Peyer's patch (tissue), 4 donors: ENCODE measurements at regions not wholly inside any gene's neighbourhood (a gene's known extent, or its start where the extent isn't known, plus 50 kb on each side); places are given as distances from the start of the nearest gene placed in this dataset.

Source experiments
- DNase-seq, 3 donors: peaks; one replicate each; pipeline ENCODE4 v3.0.0-alpha.2; 2017 to 2019
- H3K27ac ChIP-seq, 4 donors: fragments of 200-600 bp; sonication (generic); one replicate each; pipeline ENCODE4 v1.5.1; 2016 to 2019
- H3K27me3 ChIP-seq, 2 donors: fragments of 200-600 bp; sonication (generic); one replicate each; pipeline ENCODE4 v1.5.1; 2019
- H3K36me3 ChIP-seq, 3 donors: fragments of 200-600 bp; sonication (generic); one replicate each; pipeline ENCODE4 v1.5.1; 2016 to 2019
- H3K4me1 ChIP-seq, 4 donors: fragments of 200-600 bp; sonication (generic); one replicate each; pipeline ENCODE4 v1.5.1; 2016 to 2019
- H3K4me3 ChIP-seq, 4 donors: fragments of 200-600 bp; sonication (generic); 1 replicate in 3 of 4; 2 replicates in 1 of 4; pipeline ENCODE4 v1.5.1; 2016 to 2019; ENCODE audit warnings: mild to moderate bottlenecking in 1 of 4
- H3K9me3 ChIP-seq, 4 donors: fragments of 200-600 bp; sonication (generic); one replicate each; pipeline ENCODE4 v1.5.1; 2016 to 2019; ENCODE audit warnings: mild to moderate bottlenecking in 1 of 4
- CTCF ChIP-seq, 6 experiments: fragments of 450-650 bp in 4 of 6; fragments of 200-600 bp in 2 of 6; sonication (generic) in 1 of 6; IDR thresholded peaks; one replicate each; pipeline ENCODE4 v1.5.1; 2017 to 2019; ENCODE audit warnings: antibody characterized with exemption in 6 of 6, mild to moderate bottlenecking in 3 of 6, moderate library complexity in 1 of 6
- POLR2A ChIP-seq, 2 donors: fragments of 450-650 bp; IDR thresholded peaks; one replicate each; pipeline ENCODE4 v1.5.1; 2017; ENCODE audit warnings: antibody characterized with exemption in 2 of 2, mild to moderate bottlenecking in 2 of 2, moderate library complexity in 2 of 2

- Histone ChIP-seq H3K27ac (peak overlapping the region in 2 of 4 donors; percentile 49 to 52), H3K4me3 (no peak overlapping the region), H3K36me3 (no peaks in the 10 kb centered on the region), H3K27me3 (no peaks in the 10 kb centered on the region), H3K9me3 (no peaks in the 10 kb centered on the region), H3K4me1 (peaks cover 0 to 9% (median 0%) of the 10 kb centered on the region in 4 donors)
- TF ChIP-seq CTCF (IDR thresholded peaks at IDR 0.05) (no peak), POLR2A (IDR thresholded peaks at IDR 0.05) (no peak)
- DNase-seq, result peak in 1 of 3 donors; percentile 52
These were observed 62.0 kb upstream of the MACF1 start for GRCh38 chr1:39142401-39143060.

- TF ChIP-seq POLR2A (IDR thresholded peaks at IDR 0.05) (no peak), CTCF (IDR thresholded peaks at IDR 0.05) (no peak)
- Histone ChIP-seq H3K4me1 (peaks cover 0 to 9% (median 0%) of the 10 kb centered on the region in 4 donors), H3K4me3 (no peak overlapping the region), H3K27ac (no peak overlapping the region), H3K27me3 (no peaks in the 10 kb centered on the region), H3K36me3 (no peaks in the 10 kb centered on the region), H3K9me3 (no peaks in the 10 kb centered on the region)
- DNase-seq, result no peak
These were observed 59.6 kb upstream of the MACF1 start for GRCh38 chr1:39144924-39145323.

GRCh38 chr1:39145331-39145965 lies 59.0 kb upstream of the MACF1 start:
- Histone ChIP-seq H3K36me3 (no peaks in the 10 kb centered on the region), H3K27me3 (no peaks in the 10 kb centered on the region), H3K4me3 (no peak overlapping the region), H3K27ac (no peak overlapping the region), H3K9me3 (no peaks in the 10 kb centered on the region), H3K4me1 (peaks cover 0 to 9% (median 0%) of the 10 kb centered on the region in 4 donors)
- DNase-seq, result no peak
- TF ChIP-seq CTCF (IDR thresholded peaks at IDR 0.05) (no peak), POLR2A (IDR thresholded peaks at IDR 0.05) (no peak)

- DNase-seq, result no peak
- Histone ChIP-seq H3K27ac (no peak overlapping the region), H3K4me3 (no peak overlapping the region), H3K9me3 (no peaks in the 10 kb centered on the region), H3K36me3 (no peaks in the 10 kb centered on the region), H3K4me1 (peaks cover 0 to 8% (median 0%) of the 10 kb centered on the region in 4 donors), H3K27me3 (no peaks in the 10 kb centered on the region)
- TF ChIP-seq CTCF (IDR thresholded peaks at IDR 0.05) (no peak), POLR2A (IDR thresholded peaks at IDR 0.05) (no peak)
These were observed 57.8 kb upstream of the MACF1 start for GRCh38 chr1:39146681-39147080.

GRCh38 chr1:39147099-39148025 lies 57.1 kb upstream of the MACF1 start:
- TF ChIP-seq POLR2A (IDR thresholded peaks at IDR 0.05) (no peak), CTCF (IDR thresholded peaks at IDR 0.05) (no peak)
- Histone ChIP-seq H3K36me3 (no peaks in the 10 kb centered on the region), H3K4me3 (no peak overlapping the region), H3K9me3 (no peaks in the 10 kb centered on the region), H3K27ac (no peak overlapping the region), H3K27me3 (no peaks in the 10 kb centered on the region), H3K4me1 (peaks cover 0 to under 1% (median 0%) of the 10 kb centered on the region in 4 donors)
- no peak for DNase-seq
